GM19395 (cell line): ENCODE measurements at regions not wholly inside any gene's neighbourhood (a gene's known extent, or its start where the extent isn't known, plus 50 kb on each side); places are given as distances from the start of the nearest gene placed in this dataset.
"Not testable (repeated sequence)": the region's sequence is repeated elsewhere in the genome, so short reads cannot be mapped to it uniquely, and the experiment has no call there.

ENCODE experiments used
- ATAC-seq: cut with Tn5 transposase; IDR thresholded peaks from one replicate; pipeline ENCODE4 v1.9.1; 2021; ENCODE audit warnings: mild to moderate bottlenecking, moderate library complexity; ENCODE audit not compliant: unreplicated experiment

GRCh38 chr7:35853194-35853593, 52.3 kb downstream of the SEPTIN7 start:
- not testable (repeated sequence) for ATAC-seq

- no peak for ATAC-seq
Observed at GRCh38 chr7:35854311-35854710, 53.5 kb downstream of the SEPTIN7 start.

DNA sequence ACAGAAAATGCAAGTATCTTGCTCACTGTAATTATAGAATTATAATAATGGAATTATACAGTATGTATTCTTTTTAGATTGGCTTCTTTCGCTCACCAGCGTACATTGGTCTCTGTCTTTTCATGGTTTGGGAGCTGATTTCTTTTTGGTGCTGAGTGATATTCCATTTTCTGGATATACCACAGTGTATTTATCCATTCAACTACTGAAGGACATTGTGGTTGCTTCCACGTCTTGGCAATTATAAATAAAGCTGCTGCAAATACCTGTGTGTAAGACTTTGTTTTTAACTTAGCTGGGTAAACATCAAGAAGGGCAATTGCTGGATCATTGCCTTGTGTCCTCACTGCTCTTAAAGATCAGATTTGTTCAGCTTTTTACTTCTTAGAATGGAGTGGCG, 55.3 kb downstream of the SEPTIN7 start:
- no peak for ATAC-seq

- no peak for ATAC-seq
Observed at GRCh38 chr7:35860664-35861063, 59.8 kb downstream of the SEPTIN7 start.

DNA sequence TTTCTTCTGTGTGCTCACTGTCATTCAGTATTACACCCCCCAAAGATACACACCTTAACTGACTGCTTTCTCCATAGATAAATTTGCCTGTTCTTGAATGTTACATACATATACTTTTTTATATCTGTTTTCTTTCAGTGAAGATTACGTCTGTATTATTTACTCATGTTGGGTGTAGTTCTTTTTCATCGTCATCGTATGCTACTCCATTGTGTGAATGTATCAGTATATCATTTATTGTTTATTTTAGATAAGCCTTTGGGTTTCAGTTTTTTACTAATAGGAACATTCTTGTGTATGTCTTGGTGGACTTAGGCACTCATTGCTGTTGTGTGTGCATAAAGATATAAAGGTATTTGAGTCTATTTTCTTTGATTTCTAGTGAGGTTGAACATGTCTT, 64.4 kb downstream of the SEPTIN7 start:
- ATAC-seq: no peak

GRCh38 chr7:35866186-35866585, 65.3 kb downstream of the SEPTIN7 start:
- no peak for ATAC-seq

GRCh38 chr7:35869117-35869516, 68.3 kb downstream of the SEPTIN7 start:
- ATAC-seq: not testable (repeated sequence)

GRCh38 chr7:35869810-35870209, 69.0 kb downstream of the SEPTIN7 start:
- no peak for ATAC-seq

DNA sequence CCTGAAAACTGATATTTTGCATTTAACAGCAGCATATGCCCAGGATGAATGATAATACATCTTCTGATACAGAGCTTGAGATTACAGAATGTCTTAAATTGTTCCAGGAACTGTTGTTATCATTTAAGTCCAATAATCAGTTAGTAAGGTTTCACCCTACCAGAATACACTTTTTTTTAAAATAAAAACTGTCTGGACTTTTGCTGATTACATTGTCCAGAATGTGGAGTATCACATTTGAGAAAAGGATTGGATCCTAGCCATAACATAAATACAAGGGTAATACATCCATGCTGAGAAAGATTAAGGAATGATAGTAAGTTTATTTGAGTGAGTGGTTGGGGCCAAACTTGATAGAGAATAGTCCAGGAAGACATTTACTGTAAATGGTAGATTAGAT, 71.0 kb downstream of the SEPTIN7 start:
- ATAC-seq: no peak

- no peak for ATAC-seq
Observed at GRCh38 chr7:35874886-35875285, 74.0 kb downstream of the SEPTIN7 start.

- no peak for ATAC-seq
Observed at GRCh38 chr7:35875292-35875691, 74.4 kb downstream of the SEPTIN7 start.

GRCh38 chr7:35878351-35878750, 77.5 kb downstream of the SEPTIN7 start:
- ATAC-seq: no peak

GRCh38 chr7:35887430-35887829, 86.6 kb downstream of the SEPTIN7 start:
- not testable (repeated sequence) for ATAC-seq

- ATAC-seq: no peak
Observed at GRCh38 chr7:35889001-35889400, 88.1 kb downstream of the SEPTIN7 start.

DNA sequence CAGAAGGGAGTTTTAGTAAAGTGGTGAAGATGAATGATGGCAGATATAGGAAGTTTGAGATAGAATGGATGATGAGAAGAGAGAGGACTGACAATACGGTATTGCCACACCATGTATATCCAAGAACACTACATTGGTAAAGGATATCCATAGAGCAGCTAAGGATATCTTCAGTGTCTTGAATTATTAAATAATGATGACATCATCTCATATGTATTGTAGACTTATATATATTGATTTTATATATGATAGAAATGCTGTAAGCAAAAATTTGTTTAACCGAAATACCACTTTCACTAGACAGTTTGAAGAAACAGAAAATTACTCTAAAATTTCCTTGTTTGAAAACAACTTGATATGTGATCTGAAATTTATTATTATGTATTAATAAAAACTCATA, 89.0 kb downstream of the SEPTIN7 start:
- no peak for ATAC-seq

GRCh38 chr7:35891004-35891830, 90.4 kb downstream of the SEPTIN7 start:
- ATAC-seq: no peak

- no peak for ATAC-seq
Observed at GRCh38 chr7:35893649-35894048, 92.8 kb downstream of the SEPTIN7 start.

DNA sequence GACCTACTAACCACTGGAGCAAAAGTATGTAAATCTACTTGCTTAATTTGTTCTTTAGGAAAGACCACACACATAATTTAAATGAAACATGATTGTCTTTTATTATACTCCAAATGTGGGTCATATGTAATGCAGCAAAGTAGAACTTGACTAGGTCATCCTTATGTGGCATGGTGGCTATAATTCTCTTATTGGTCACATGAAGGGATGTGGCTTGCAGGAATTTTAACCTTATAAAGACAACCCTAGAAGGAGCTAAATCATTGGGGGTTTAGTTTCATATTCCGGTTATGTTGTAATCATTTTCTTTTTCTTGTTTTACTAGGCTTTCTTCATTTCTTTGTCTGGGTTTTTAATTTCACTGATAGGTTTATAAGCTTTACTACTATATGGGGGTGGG, 93.9 kb downstream of the SEPTIN7 start:
- ATAC-seq: no peak

DNA sequence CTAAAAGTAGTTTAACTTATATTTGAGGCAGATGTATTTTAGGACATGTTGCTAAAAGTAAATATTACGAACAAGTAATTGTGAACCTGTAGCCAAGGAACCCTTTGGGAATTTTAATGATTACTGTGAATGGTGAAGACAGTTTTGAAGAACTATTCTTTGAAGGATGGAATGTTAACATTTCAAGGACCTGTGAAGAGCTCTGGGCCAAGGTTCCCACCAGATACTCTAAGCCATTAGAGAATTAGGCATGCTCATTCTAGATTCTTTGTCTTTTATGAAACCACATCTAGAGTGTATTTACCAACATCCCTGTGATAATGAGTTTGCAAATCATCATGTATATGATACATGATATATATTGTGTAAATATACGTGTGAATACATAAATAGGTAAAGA, 99.8 kb downstream of the SEPTIN7 start:
- no peak for ATAC-seq

- ATAC-seq: no peak
Observed at GRCh38 chr7:35905555-35905954, 104.7 kb downstream of the SEPTIN7 start.

DNA sequence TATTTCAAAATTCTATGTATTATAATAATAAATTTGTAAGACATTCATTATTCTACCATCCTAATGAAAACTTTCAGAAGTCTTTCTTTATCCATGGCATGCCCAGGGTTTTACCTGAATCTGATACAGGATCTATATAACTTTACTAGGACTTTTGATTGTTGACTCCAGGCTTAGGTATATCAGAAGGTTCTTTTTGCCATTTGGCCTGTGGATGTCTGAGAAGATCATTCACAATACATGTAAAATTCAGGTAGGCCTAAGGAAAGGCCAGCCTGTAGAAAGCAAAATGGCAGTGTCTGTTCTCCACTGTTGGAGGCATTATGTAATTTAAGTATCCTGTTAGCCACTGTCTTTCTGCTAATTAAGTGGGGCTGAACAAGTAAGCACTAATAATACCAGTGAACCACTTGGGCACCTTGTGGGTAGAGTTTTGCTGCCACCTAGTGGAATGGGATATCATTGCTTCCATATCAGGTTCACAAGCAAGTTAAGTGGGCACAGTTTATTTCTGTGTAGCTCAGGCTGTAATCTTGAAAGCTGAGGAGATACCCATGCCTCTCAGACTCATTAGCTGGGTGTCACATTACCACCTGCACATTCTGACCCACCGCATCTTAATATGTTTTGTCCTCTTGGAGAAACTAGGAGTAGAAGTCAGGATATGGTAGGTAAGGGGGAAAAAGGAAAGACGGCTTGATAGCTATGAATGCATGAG, 105.5 kb downstream of the SEPTIN7 start:
- ATAC-seq: peak; percentile 85
